Trophoblast cell (in vitro differentiated cells and primary cell): ENCODE measurements at regions not wholly inside any gene's neighbourhood (a gene's known extent, or its start where the extent isn't known, plus 50 kb on each side); places are given as distances from the start of the nearest gene placed in this dataset.
"Not testable (repeated sequence)": the region's sequence is repeated elsewhere in the genome, so short reads cannot be mapped to it uniquely, and the experiment has no call there.

Experiments
- DNase-seq, 2 donors: peaks; one replicate each; pipeline ENCODE4 v3.0.0-alpha.2; 2016
- H2AFZ ChIP-seq: 2 replicates; pipeline ENCODE4 v1.6.1; 2013; ENCODE audit warnings: low read length, moderate library complexity, mild to moderate bottlenecking; ENCODE audit not compliant: insufficient read depth, poor library complexity
- H2AK5ac ChIP-seq: 2 replicates; pipeline ENCODE4 v1.6.1; 2013; ENCODE audit warnings: mild to moderate bottlenecking, low read length
- H2BK120ac ChIP-seq: 2 replicates; pipeline ENCODE4 v1.6.1; 2013; ENCODE audit warnings: low read length, mild to moderate bottlenecking, moderate library complexity; ENCODE audit not compliant: insufficient read depth, poor library complexity
- H2BK12ac ChIP-seq: 2 replicates; pipeline ENCODE4 v1.6.1; 2013; ENCODE audit warnings: mild to moderate bottlenecking, low read length, moderate library complexity
- H2BK5ac ChIP-seq: 2 replicates; pipeline ENCODE4 v1.6.1; 2013; ENCODE audit warnings: low read length, low read depth, moderate library complexity, mild to moderate bottlenecking; ENCODE audit not compliant: poor library complexity
- H3K14ac ChIP-seq: 2 replicates; pipeline ENCODE4 v1.6.1; 2013; ENCODE audit warnings: mild to moderate bottlenecking, low read length
- H3K18ac ChIP-seq: 2 replicates; pipeline ENCODE4 v1.6.1; 2013; ENCODE audit warnings: mild to moderate bottlenecking, low read length
- H3K23ac ChIP-seq: 2 replicates; pipeline ENCODE4 v1.6.1; 2013; ENCODE audit warnings: low read length
- H3K27ac ChIP-seq: 2 replicates; pipeline ENCODE4 v1.5.1; 2013; ENCODE audit warnings: low read depth, mild to moderate bottlenecking, inconsistent platforms, low read length, moderate library complexity
- H3K27me3 ChIP-seq: 2 replicates; pipeline ENCODE4 v1.6.1; 2013; ENCODE audit warnings: inconsistent platforms, mild to moderate bottlenecking, low read length, moderate library complexity; ENCODE audit not compliant: insufficient read depth
- H3K36me3 ChIP-seq, 2 experiments: 1 replicate in 1 of 2; 2 replicates in 1 of 2; pipeline ENCODE4 v1.6.1; 2013; ENCODE audit warnings: low read length in 2 of 2, mild to moderate bottlenecking in 2 of 2, moderate library complexity in 1 of 2; ENCODE audit not compliant: insufficient read depth in 2 of 2, control insufficient read depth in 1 of 2
- H3K4ac ChIP-seq: 2 replicates; pipeline ENCODE4 v1.6.1; 2013; ENCODE audit warnings: low read depth, mild to moderate bottlenecking, low read length, moderate library complexity
- H3K4me1 ChIP-seq, 2 experiments: 1 replicate in 1 of 2; 2 replicates in 1 of 2; pipeline ENCODE4 v1.6.1; 2013; ENCODE audit warnings: low read length in 2 of 2, mild to moderate bottlenecking in 2 of 2, moderate library complexity in 1 of 2; ENCODE audit not compliant: insufficient read depth in 2 of 2, control insufficient read depth in 1 of 2
- H3K4me2 ChIP-seq: 2 replicates; pipeline ENCODE4 v1.6.1; 2013; ENCODE audit warnings: inconsistent platforms, mild to moderate bottlenecking, low read length, moderate library complexity
- H3K4me3 ChIP-seq: 2 replicates; pipeline ENCODE4 v1.5.1; 2013; ENCODE audit warnings: mild to moderate bottlenecking, low read depth, low read length, inconsistent platforms
- H3K79me1 ChIP-seq: one replicate; pipeline ENCODE4 v1.6.1; 2013; ENCODE audit warnings: low read length
- H3K79me2 ChIP-seq: 2 replicates; pipeline ENCODE4 v1.6.1; 2013; ENCODE audit warnings: low read length, mild to moderate bottlenecking; ENCODE audit not compliant: control insufficient read depth, insufficient read depth, poor library complexity
- H3K9ac ChIP-seq: 2 replicates; pipeline ENCODE4 v1.6.1; 2013; ENCODE audit warnings: mild to moderate bottlenecking, low read length
- H3K9me3 ChIP-seq: 2 replicates; pipeline ENCODE4 v1.6.1; 2013; ENCODE audit warnings: low read depth, mild to moderate bottlenecking, control low read depth, inconsistent platforms, low read length; ENCODE audit not compliant: insufficient read depth
- H4K12ac ChIP-seq: 2 replicates; pipeline ENCODE4 v1.6.1; 2013; ENCODE audit warnings: low read depth, mild to moderate bottlenecking, low read length, moderate library complexity
- H4K8ac ChIP-seq: 2 replicates; pipeline ENCODE4 v1.6.1; 2013; ENCODE audit warnings: low read depth, mild to moderate bottlenecking, low read length, moderate library complexity
- H4K91ac ChIP-seq: one replicate; pipeline ENCODE4 v1.6.1; 2013; ENCODE audit warnings: low read depth, mild to moderate bottlenecking, low read length, moderate library complexity
- WGBS: extraction: QIAGEN DNeasy Blood & Tissue Kit; methylation state at CpG from one replicate; pipeline ENCODE4 v1.1.7; 2013; ENCODE audit warnings: missing lambda C conversion rate; ENCODE audit not compliant: insufficient read length, insufficient coverage; ENCODE audit errors: extremely low coverage; 5-methylcytosine and 5-hydroxymethylcytosine counted together

DNA sequence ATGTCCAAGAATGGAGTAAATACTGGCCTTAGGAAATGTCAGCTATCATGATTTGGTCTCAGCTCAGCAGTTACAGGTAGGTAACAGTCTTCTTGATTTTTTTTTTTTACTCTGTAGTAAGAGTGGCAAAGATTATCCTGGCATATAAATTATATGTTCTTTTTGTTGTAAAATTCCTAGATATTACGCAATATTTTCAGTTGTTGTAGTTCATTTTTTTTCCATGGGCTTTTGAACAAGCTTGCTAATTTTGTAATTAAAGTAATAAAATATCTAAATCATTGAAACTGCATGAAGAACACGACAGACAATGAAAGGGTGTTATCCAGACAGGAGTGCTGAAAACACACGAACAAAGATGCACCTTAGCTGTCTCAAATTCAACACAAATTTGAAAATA, 249.4 kb downstream of the PRDM9 start:
- no peaks in the 10 kb centered on the region for H3K79me2 ChIP-seq
- no peaks in the 10 kb centered on the region for H3K36me3 ChIP-seq
- no peak overlapping the region for H2BK12ac ChIP-seq
- H2AFZ ChIP-seq: no peak overlapping the region
- H3K9ac ChIP-seq: no peak overlapping the region
- H2BK120ac ChIP-seq: no peak overlapping the region
- no peaks in the 10 kb centered on the region for H3K27me3 ChIP-seq
- no peak overlapping the region for H4K8ac ChIP-seq
- no CpG with 5 or more reads among the region's 3 CpGs for WGBS
- H3K18ac ChIP-seq: no peak overlapping the region
- H3K14ac ChIP-seq: no peak overlapping the region
- DNase-seq: no peak
- no peak overlapping the region for H3K4ac ChIP-seq
- no peak overlapping the region for H3K27ac ChIP-seq
- H4K12ac ChIP-seq: no peak overlapping the region
- H4K91ac ChIP-seq: no peak overlapping the region
- no peak overlapping the region for H3K23ac ChIP-seq
- H3K9me3 ChIP-seq: no peaks in the 10 kb centered on the region
- H3K4me1 ChIP-seq: no peaks in the 10 kb centered on the region
- H2BK5ac ChIP-seq: no peak overlapping the region
- no peak overlapping the region for H3K4me2 ChIP-seq
- H3K79me1 ChIP-seq: no peaks in the 10 kb centered on the region
- no peak overlapping the region for H2AK5ac ChIP-seq
- no peak overlapping the region for H3K4me3 ChIP-seq

DNA sequence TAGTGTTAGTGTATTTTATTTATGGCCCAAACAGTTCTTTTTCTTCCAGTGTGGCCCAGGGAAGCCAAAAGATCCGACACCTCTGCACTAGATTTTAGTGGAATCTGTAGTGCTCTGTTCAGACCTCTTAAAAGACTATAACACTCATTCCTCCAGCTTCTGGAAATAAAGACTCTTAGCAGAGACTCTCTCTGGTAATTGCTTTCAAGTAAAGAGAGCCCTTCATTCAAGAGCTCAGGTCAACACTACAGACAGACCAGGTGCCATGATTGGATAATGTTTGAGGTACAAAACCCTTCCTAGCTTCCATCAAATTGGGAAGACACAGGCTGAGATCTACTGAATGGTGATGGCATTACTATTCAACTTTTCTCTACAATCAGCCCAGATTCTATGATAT, 255.8 kb downstream of the PRDM9 start:
- Histone ChIP-seq H3K27ac (no peak overlapping the region), H4K8ac (no peak overlapping the region), H3K14ac (no peak overlapping the region), H3K4ac (no peak overlapping the region), H3K79me2 (no peaks in the 10 kb centered on the region), H3K9ac (no peak overlapping the region), H3K4me1 (no peaks in the 10 kb centered on the region), H3K18ac (no peak overlapping the region), H3K79me1 (no peaks in the 10 kb centered on the region), H4K12ac (no peak overlapping the region), H4K91ac (no peak overlapping the region), H2BK120ac (no peak overlapping the region), H3K36me3 (no peaks in the 10 kb centered on the region), H2AFZ (no peak overlapping the region), H2BK12ac (no peak overlapping the region), H3K27me3 (no peaks in the 10 kb centered on the region), H3K4me2 (no peak overlapping the region), H2BK5ac (no peak overlapping the region), H2AK5ac (no peak overlapping the region), H3K23ac (no peak overlapping the region), H3K9me3 (no peaks in the 10 kb centered on the region), H3K4me3 (no peak overlapping the region)
- no peak for DNase-seq
- WGBS: no CpG with 5 or more reads among the region's 1 CpG

DNA sequence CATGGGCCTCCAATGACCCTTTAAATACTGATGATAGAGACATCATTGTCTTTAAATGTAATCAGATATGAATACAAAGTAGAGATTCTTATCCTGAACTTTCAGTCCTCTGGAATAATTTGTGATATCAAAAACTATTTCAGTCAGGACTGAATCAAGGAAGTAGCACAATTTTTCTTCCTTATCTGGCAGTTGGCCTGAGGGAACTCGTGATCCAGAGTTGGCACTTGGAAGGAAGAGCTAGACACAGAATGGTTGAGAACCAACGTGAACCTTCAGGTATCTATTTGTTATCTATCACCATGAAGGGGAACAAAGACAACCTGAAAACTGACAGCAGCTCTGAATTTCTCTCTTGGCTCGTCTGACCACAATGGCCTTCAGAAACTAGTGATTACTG, 269.3 kb downstream of the PRDM9 start:
- Histone ChIP-seq H3K4me1 (no peaks in the 10 kb centered on the region), H2BK120ac (no peak overlapping the region), H3K18ac (no peak overlapping the region), H3K79me2 (no peaks in the 10 kb centered on the region), H4K12ac (no peak overlapping the region), H2BK5ac (no peak overlapping the region), H3K9me3 (no peaks in the 10 kb centered on the region), H2BK12ac (no peak overlapping the region), H3K79me1 (no peaks in the 10 kb centered on the region), H3K27me3 (no peaks in the 10 kb centered on the region), H4K8ac (no peak overlapping the region), H3K4me3 (no peak overlapping the region), H2AK5ac (no peak overlapping the region), H3K27ac (no peak overlapping the region), H3K4ac (no peak overlapping the region), H3K9ac (no peak overlapping the region), H4K91ac (no peak overlapping the region), H3K14ac (no peak overlapping the region), H3K36me3 (no peaks in the 10 kb centered on the region), H2AFZ (no peak overlapping the region), H3K4me2 (no peak overlapping the region), H3K23ac (no peak overlapping the region)
- no CpG with 5 or more reads among the region's 3 CpGs for WGBS
- no peak for DNase-seq

DNA sequence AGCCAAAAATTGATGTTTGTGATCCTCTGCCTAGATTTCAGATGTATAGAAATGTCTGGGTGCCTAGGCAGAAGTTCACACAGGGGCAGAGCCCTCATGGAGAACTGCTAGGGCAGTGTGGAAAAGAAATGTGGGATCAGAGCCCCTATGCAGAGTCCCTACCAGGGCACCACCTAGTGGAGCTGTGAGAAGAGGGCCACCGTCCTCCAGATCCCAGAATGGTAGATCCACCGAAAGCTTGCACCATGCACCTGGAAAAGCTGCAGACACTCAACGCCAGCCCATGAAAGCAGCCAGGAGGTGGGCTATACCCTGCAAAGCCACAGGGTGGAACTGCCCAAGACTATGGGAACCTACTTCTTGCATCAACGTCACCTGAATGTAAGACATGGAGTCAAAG, 292.9 kb downstream of the PRDM9 start:
- not testable (repeated sequence) for H3K9me3 ChIP-seq, H3K79me2 ChIP-seq, H2BK120ac ChIP-seq, H4K12ac ChIP-seq, H3K27me3 ChIP-seq, H2BK12ac ChIP-seq, H3K4me1 ChIP-seq, H2AK5ac ChIP-seq, H3K4ac ChIP-seq, H3K18ac ChIP-seq, H3K79me1 ChIP-seq, H3K14ac ChIP-seq, H3K23ac ChIP-seq, H3K27ac ChIP-seq, H3K4me2 ChIP-seq, H2BK5ac ChIP-seq, H4K8ac ChIP-seq, H2AFZ ChIP-seq, H3K4me3 ChIP-seq, H4K91ac ChIP-seq, H3K9ac ChIP-seq, H3K36me3 ChIP-seq
- WGBS: no CpG with 5 or more reads among the region's 4 CpGs
- peak in 1 of 2 donors; percentile 5 for DNase-seq
